ENCODE measurements at regions not wholly inside any gene's neighbourhood (a gene's known extent, or its start where the extent isn't known, plus 50 kb on each side); places are given as distances from the start of the nearest gene placed in this dataset.

DNA sequence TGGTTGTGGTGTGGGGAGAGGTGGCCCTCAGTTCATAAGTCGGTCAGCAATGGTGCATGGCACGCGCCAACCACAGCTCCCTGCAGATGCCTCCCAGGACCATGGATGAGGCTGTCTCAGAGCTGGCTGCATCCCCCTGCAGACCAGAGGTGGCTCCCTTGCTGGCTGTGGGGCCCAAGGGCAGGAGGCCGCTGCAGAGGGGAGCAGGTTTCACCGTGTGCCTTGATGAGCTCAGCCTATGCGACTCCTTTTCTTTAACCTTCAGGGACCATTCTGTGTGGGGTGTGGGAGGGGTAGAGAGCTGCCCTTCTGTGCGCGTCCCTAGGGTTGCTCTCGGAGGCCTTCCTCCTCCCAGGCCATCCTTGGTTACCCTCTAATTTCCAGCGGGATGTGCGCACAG is 152.4 kb downstream of the ACTR3B start:
- TF ChIP-seq, protein P1, sequence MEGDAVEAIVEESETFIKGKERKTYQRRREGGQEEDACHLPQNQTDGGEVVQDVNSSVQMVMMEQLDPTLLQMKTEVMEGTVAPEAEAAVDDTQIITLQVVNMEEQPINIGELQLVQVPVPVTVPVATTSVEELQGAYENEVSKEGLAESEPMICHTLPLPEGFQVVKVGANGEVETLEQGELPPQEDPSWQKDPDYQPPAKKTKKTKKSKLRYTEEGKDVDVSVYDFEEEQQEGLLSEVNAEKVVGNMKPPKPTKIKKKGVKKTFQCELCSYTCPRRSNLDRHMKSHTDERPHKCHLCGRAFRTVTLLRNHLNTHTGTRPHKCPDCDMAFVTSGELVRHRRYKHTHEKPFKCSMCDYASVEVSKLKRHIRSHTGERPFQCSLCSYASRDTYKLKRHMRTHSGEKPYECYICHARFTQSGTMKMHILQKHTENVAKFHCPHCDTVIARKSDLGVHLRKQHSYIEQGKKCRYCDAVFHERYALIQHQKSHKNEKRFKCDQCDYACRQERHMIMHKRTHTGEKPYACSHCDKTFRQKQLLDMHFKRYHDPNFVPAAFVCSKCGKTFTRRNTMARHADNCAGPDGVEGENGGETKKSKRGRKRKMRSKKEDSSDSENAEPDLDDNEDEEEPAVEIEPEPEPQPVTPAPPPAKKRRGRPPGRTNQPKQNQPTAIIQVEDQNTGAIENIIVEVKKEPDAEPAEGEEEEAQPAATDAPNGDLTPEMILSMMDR (IDR thresholded peaks at IDR 0.05 in 4 of 5, conservative IDR thresholded peaks at IDR 0.05 in 1 of 5): no peak
- no peak for TF ChIP-seq POLR2A (IDR thresholded peaks at IDR 0.05)

Measured in gastrocnemius medialis (tissue), 4 donors.